ENCODE measurements at regions not wholly inside any gene's neighbourhood (a gene's known extent, or its start where the extent isn't known, plus 50 kb on each side); places are given as distances from the start of the nearest gene placed in this dataset.
"Not testable (repeated sequence)": the region's sequence is repeated elsewhere in the genome, so short reads cannot be mapped to it uniquely, and the experiment has no call there.

GRCh38 chr13:53411463-53411862 is 382.9 kb downstream of the OLFM4 start:
- DNase-seq = no peak

GRCh38 chr13:53415135-53415534 is 386.5 kb downstream of the OLFM4 start:
- no peak for DNase-seq

GRCh38 chr13:53417601-53418000 is 389.0 kb downstream of the OLFM4 start:
- DNase-seq = no peak

GRCh38 chr13:53422415-53422814 is 393.8 kb downstream of the OLFM4 start:
- DNase-seq = no peak

- no peak for DNase-seq
These were observed 407.8 kb downstream of the OLFM4 start for GRCh38 chr13:53436396-53436795.

GRCh38 chr13:53439439-53440225 is 411.0 kb downstream of the OLFM4 start:
- no peak for DNase-seq

GRCh38 chr13:53442979-53443378 is 414.4 kb downstream of the OLFM4 start:
- DNase-seq = no peak

GRCh38 chr13:53445686-53446085 is 417.1 kb downstream of the OLFM4 start:
- no peak for DNase-seq

GRCh38 chr13:53447456-53447855 is 418.8 kb downstream of the OLFM4 start:
- no peak for DNase-seq

GRCh38 chr13:53447863-53448262 is 419.2 kb downstream of the OLFM4 start:
- DNase-seq = no peak

- not testable (repeated sequence) for DNase-seq
These were observed 423.7 kb downstream of the OLFM4 start for GRCh38 chr13:53452263-53452808.

- no peak for DNase-seq
These were observed 432.2 kb downstream of the OLFM4 start for GRCh38 chr13:53460796-53461195.

GRCh38 chr13:53463106-53463505 is 434.5 kb downstream of the OLFM4 start:
- peak; percentile 7 for DNase-seq

- DNase-seq = no peak
These were observed 438.0 kb downstream of the OLFM4 start for GRCh38 chr13:53466576-53466975.

- no peak for DNase-seq
These were observed 444.8 kb downstream of the OLFM4 start for GRCh38 chr13:53473397-53473796.

- peak; percentile 75 for DNase-seq
These were observed 446.3 kb downstream of the OLFM4 start for GRCh38 chr13:53474878-53475277.

- DNase-seq = no peak
These were observed 462.1 kb downstream of the OLFM4 start for GRCh38 chr13:53490752-53491151.

GRCh38 chr13:53494406-53494805 is 465.8 kb downstream of the OLFM4 start:
- DNase-seq = no peak

GRCh38 chr13:53499576-53500133 is 471.0 kb downstream of the OLFM4 start:
- no peak for DNase-seq

- no peak for DNase-seq
These were observed 472.8 kb downstream of the OLFM4 start for GRCh38 chr13:53501387-53501786.

- DNase-seq = no peak
These were observed 479.1 kb downstream of the OLFM4 start for GRCh38 chr13:53507741-53508140.

- DNase-seq = no peak
These were observed 484.0 kb downstream of the OLFM4 start for GRCh38 chr13:53512635-53513034.

GRCh38 chr13:53513226-53513625 is 484.6 kb downstream of the OLFM4 start:
- DNase-seq = no peak

- no peak for DNase-seq
These were observed 491.5 kb downstream of the OLFM4 start for GRCh38 chr13:53520132-53520531.
